C4-2B (cell line): ENCODE measurements at regions not wholly inside any gene's neighbourhood (a gene's known extent, or its start where the extent isn't known, plus 50 kb on each side); places are given as distances from the start of the nearest gene placed in this dataset.

Experiments
- H3K27ac ChIP-seq: fragments of 450-650 bp; 2 replicates; pipeline ENCODE4 v1.5.1; 2017
- ZFX ChIP-seq: fragments of 450-650 bp; IDR thresholded peaks from 2 replicates; pipeline ENCODE4 v1.6.1; 2017
- TF ChIP-seq, protein P1 (sequence below): fragments of 450-650 bp; conservative IDR thresholded peaks from 2 replicates; pipeline ENCODE4 v1.5.1; 2017; ENCODE audit warnings: mild to moderate bottlenecking

GRCh38 chr19:29308977-29309590 is 96.1 kb upstream of the UQCRFS1 start:
- no peak overlapping the region for H3K27ac ChIP-seq
- TF ChIP-seq, protein P1, sequence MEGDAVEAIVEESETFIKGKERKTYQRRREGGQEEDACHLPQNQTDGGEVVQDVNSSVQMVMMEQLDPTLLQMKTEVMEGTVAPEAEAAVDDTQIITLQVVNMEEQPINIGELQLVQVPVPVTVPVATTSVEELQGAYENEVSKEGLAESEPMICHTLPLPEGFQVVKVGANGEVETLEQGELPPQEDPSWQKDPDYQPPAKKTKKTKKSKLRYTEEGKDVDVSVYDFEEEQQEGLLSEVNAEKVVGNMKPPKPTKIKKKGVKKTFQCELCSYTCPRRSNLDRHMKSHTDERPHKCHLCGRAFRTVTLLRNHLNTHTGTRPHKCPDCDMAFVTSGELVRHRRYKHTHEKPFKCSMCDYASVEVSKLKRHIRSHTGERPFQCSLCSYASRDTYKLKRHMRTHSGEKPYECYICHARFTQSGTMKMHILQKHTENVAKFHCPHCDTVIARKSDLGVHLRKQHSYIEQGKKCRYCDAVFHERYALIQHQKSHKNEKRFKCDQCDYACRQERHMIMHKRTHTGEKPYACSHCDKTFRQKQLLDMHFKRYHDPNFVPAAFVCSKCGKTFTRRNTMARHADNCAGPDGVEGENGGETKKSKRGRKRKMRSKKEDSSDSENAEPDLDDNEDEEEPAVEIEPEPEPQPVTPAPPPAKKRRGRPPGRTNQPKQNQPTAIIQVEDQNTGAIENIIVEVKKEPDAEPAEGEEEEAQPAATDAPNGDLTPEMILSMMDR, result no peak
- TF ChIP-seq ZFX, result no peak

GRCh38 chr19:29309637-29310036 is 96.7 kb upstream of the UQCRFS1 start:
- TF ChIP-seq ZFX, result no peak
- no peak overlapping the region for H3K27ac ChIP-seq

DNA sequence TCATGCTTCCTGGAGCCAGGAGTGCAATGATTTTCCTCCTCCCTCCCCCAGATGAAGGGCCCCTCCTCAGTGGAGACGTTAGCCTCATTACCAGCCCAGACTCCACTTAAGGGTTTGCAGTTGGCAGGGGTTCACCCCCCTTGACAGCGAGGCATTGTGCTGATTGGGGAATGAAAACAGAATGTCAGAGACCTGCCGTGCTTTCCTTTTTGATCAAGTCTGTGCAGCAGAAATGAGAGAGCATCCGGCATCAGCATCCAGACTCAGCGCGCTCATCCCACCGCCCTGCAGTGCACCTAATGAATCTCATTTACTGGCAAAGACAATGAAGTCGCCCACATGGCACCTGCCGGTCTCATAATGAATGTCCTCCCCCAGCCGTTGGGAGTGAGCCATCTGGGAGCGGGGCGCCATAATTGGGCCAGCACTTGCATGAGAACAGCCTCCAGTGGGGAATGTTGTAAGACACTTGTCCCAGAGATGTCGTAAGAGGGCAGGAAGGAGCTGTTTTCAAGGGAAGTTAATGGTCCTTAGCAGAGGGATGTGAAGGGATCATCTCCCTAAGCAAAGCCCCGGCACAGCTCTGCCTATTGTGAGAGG is 98.3 kb upstream of the UQCRFS1 start:
- no peak overlapping the region for H3K27ac ChIP-seq
- no peak for TF ChIP-seq ZFX
- TF ChIP-seq, protein P1, result no peak

GRCh38 chr19:29315556-29316190 is 102.7 kb upstream of the UQCRFS1 start:
- no peak for TF ChIP-seq ZFX
- TF ChIP-seq, protein P1, result no peak
- no peak overlapping the region for H3K27ac ChIP-seq

DNA sequence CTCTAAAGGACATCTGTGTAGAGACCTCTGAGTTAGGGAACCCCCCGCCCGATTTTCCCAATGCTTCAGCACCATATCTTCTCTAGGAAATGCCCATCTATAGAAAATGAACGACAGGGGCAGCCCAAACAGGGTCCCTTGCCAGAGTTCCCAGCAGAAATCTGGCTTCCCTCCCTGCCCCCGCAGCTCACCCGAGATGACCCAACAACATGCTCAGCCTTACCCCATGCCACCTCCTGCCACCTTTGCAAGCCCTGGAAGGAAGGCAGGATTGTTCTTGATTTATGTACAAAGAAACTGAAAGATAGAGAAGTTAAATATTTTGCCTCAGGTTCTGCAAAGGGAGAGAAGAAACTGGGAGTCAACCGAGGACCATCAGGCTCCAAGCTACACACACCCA is 105.6 kb upstream of the UQCRFS1 start:
- H3K27ac ChIP-seq, result no peak overlapping the region
- TF ChIP-seq, protein P1, result no peak
- TF ChIP-seq ZFX, result no peak

- no peak overlapping the region for H3K27ac ChIP-seq
- TF ChIP-seq, protein P1, result no peak
- no peak for TF ChIP-seq ZFX
These were observed 107.1 kb upstream of the UQCRFS1 start for GRCh38 chr19:29320086-29320485.

DNA sequence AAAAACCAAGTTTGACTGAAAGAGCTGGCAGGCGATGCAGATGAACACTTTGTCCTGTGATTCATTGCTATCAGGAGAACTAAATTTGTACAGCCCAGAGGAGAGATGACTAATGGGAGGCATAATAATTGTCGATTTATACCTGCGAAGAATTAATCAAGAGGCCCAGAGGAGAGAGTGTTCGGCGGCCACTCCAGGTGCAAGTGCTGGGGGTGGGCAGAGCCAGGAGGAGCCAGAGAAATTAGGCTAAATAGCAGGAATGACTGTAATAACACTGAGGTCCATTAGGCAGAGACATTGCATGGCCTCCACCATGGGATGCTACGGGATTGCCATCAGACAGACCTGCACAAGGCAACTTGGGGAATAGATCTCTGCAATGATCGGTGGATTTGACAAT is 107.7 kb upstream of the UQCRFS1 start:
- TF ChIP-seq, protein P1, result no peak
- no peak for TF ChIP-seq ZFX
- no peak overlapping the region for H3K27ac ChIP-seq

DNA sequence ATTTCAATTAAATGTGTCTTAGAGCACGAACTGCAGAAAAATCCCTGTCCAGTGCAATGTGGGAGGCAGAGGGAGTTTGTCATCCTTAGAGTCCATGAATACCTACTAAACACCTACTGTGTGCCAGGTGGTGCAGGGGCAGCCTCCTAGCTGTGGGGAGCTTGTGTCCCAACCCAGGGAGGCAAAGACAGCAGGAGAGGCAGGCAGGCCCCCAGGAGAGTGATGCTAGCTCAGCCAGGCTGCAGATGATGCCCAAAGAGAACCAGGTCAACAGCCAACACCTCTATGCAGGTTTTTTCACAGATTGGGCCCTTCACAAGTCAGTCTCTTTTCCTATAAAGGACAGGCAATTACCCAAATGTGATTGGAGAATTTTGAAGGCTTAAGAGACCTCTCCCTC is 108.2 kb upstream of the UQCRFS1 start:
- no peak for TF ChIP-seq ZFX
- TF ChIP-seq, protein P1, result no peak
- H3K27ac ChIP-seq, result no peak overlapping the region
